Natural killer cell (primary cell): ENCODE measurements at regions not wholly inside any gene's neighbourhood (a gene's known extent, or its start where the extent isn't known, plus 50 kb on each side); places are given as distances from the start of the nearest gene placed in this dataset.

Experiments used
- ATAC-seq, 3 donors: fragments of 150-1000 bp in 2 of 3; fragments of 200-7000 bp in 1 of 3; cut with Tn5 transposase; 1 replicate in 1 of 3; 2 replicates in 2 of 3; pipeline ENCODE4 v1.10.0; 2021; ENCODE audit warnings: mild to moderate bottlenecking in 2 of 3, moderate library complexity in 2 of 3
- DNase-seq, 2 donors: peaks; one replicate each; pipeline versions ENCODE4 v3.0.0 to v3.0.0-alpha.2; 2013 to 2021; ENCODE audit warnings: mixed read lengths in 1 of 2
- H3K27ac ChIP-seq: one replicate; pipeline ENCODE4 v1.5.1; 2013; ENCODE audit warnings: mild to moderate bottlenecking, low read length
- H3K27me3 ChIP-seq: one replicate; pipeline ENCODE4 v1.6.1; 2013; ENCODE audit warnings: low read length; ENCODE audit not compliant: control insufficient read depth, insufficient read depth
- H3K36me3 ChIP-seq: one replicate; pipeline ENCODE4 v1.6.1; 2013; ENCODE audit warnings: low read length; ENCODE audit not compliant: control insufficient read depth, insufficient read depth
- H3K4me1 ChIP-seq: one replicate; pipeline ENCODE4 v1.6.1; 2013; ENCODE audit warnings: low read length; ENCODE audit not compliant: control insufficient read depth, insufficient read depth
- H3K4me3 ChIP-seq: one replicate; pipeline ENCODE4 v1.5.1; 2013; ENCODE audit warnings: low read length
- H3K9me3 ChIP-seq: one replicate; pipeline ENCODE4 v1.6.1; 2013; ENCODE audit warnings: low read length; ENCODE audit not compliant: control insufficient read depth, insufficient read depth
- H3K27ac Mint-ChIP-seq, 2 donors: one replicate each; pipeline ENCODE4 v1.8.0; 2022; ENCODE audit warnings: mild to moderate bottlenecking in 2 of 2, mixed read lengths in 2 of 2, moderate library complexity in 1 of 2
- H3K27me3 Mint-ChIP-seq, 2 donors: one replicate each; pipeline ENCODE4 v1.8.0; 2022; ENCODE audit warnings: low read depth in 2 of 2, mixed read lengths in 2 of 2
- H3K36me3 Mint-ChIP-seq: one replicate; pipeline ENCODE4 v1.8.0; 2022; ENCODE audit warnings: mixed read lengths
- H3K4me1 Mint-ChIP-seq, 2 donors: one replicate each; pipeline ENCODE4 v1.8.0; 2022; ENCODE audit warnings: mixed read lengths in 2 of 2
- H3K4me3 Mint-ChIP-seq: one replicate; pipeline ENCODE4 v1.8.0; 2022; ENCODE audit warnings: mild to moderate bottlenecking, moderate library complexity, mixed read lengths
- H3K9me3 Mint-ChIP-seq, 2 donors: one replicate each; pipeline ENCODE4 v1.8.0; 2022; ENCODE audit warnings: mixed read lengths in 2 of 2
- CTCF ChIP-seq: fragments of 200-600 bp; IDR thresholded peaks from one replicate; pipeline ENCODE4 v1.8.0; 2022; ENCODE audit warnings: antibody characterized with exemption
- WGBS: methylation state at CpG from one replicate; pipeline ENCODE4 v1.1.7; 2013; ENCODE audit warnings: missing lambda C conversion rate; ENCODE audit not compliant: insufficient coverage; 5-methylcytosine and 5-hydroxymethylcytosine counted together
- intact Hi-C: fragments of 100-400 bp; cut with micrococcal nuclease; formaldehyde crosslinking; loops from one replicate; pipeline ENCODE4 v1.14.2; 2022

- Histone ChIP-seq H3K4me3 (no peak overlapping the region), H3K27me3 (no peaks in the 10 kb centered on the region), H3K27ac (no peak overlapping the region), H3K36me3 (no peaks in the 10 kb centered on the region), H3K4me1 (no peaks in the 10 kb centered on the region), H3K9me3 (no peaks in the 10 kb centered on the region)
- Mint-ChIP-seq H3K36me3 (no peaks in the 10 kb centered on the region), H3K9me3 (peaks cover 8 to 14% of the 10 kb centered on the region in 2 donors), H3K4me1 (no peaks in the 10 kb centered on the region), H3K27ac (no peak overlapping the region), H3K27me3 (no peaks in the 10 kb centered on the region), H3K4me3 (no peak overlapping the region)
- intact Hi-C loops: no loop called here
- 91% methylated on average over 2 of the region's 3 CpGs for WGBS
- no peak for TF ChIP-seq CTCF
- DNase-seq (no peak), ATAC-seq (no peak)
These were observed 374.4 kb upstream of the PRMT6 start for GRCh38 chr1:106681939-106682522.

- no peak for ATAC-seq
- no peak overlapping the region for H3K27ac ChIP-seq
- H3K36me3 ChIP-seq: no peaks in the 10 kb centered on the region
- intact Hi-C loops: no loop called here
- H3K4me1 ChIP-seq: no peaks in the 10 kb centered on the region
- H3K27ac Mint-ChIP-seq: no peak overlapping the region
- no peak for TF ChIP-seq CTCF
- H3K4me3 ChIP-seq: no peak overlapping the region
- H3K27me3 ChIP-seq: no peaks in the 10 kb centered on the region
- peaks cover 14 to 18% of the 10 kb centered on the region in 2 donors for H3K9me3 Mint-ChIP-seq
- H3K9me3 ChIP-seq: no peaks in the 10 kb centered on the region
- H3K4me1 Mint-ChIP-seq: no peaks in the 10 kb centered on the region
- H3K4me3 Mint-ChIP-seq: no peak overlapping the region
- H3K36me3 Mint-ChIP-seq: no peaks in the 10 kb centered on the region
- DNase-seq: no peak
- WGBS: 91% methylated on average over 2 of the region's 3 CpGs
- no peaks in the 10 kb centered on the region for H3K27me3 Mint-ChIP-seq
These were observed 368.0 kb upstream of the PRMT6 start for GRCh38 chr1:106688446-106688845.

GRCh38 chr1:106698660-106699059 is 357.8 kb upstream of the PRMT6 start:
- Histone ChIP-seq H3K27me3 (no peaks in the 10 kb centered on the region), H3K9me3 (no peaks in the 10 kb centered on the region), H3K4me3 (no peak overlapping the region), H3K27ac (no peak overlapping the region), H3K36me3 (no peaks in the 10 kb centered on the region), H3K4me1 (no peaks in the 10 kb centered on the region)
- ATAC-seq (no peak), DNase-seq (no peak)
- Mint-ChIP-seq H3K4me3 (no peak overlapping the region), H3K27ac (no peak overlapping the region), H3K27me3 (no peaks in the 10 kb centered on the region), H3K4me1 (no peaks in the 10 kb centered on the region), H3K9me3 (peaks cover 19 to 20% of the 10 kb centered on the region in 2 donors), H3K36me3 (no peaks in the 10 kb centered on the region)
- intact Hi-C loops: no loop called here
- TF ChIP-seq CTCF: no peak

- Mint-ChIP-seq H3K27ac (no peak overlapping the region), H3K36me3 (no peaks in the 10 kb centered on the region), H3K27me3 (no peaks in the 10 kb centered on the region), H3K4me1 (no peaks in the 10 kb centered on the region), H3K4me3 (no peak overlapping the region), H3K9me3 (peaks cover 19 to 23% of the 10 kb centered on the region in 2 donors)
- Histone ChIP-seq H3K27ac (no peak overlapping the region), H3K4me3 (no peak overlapping the region), H3K36me3 (no peaks in the 10 kb centered on the region), H3K4me1 (no peaks in the 10 kb centered on the region), H3K27me3 (no peaks in the 10 kb centered on the region), H3K9me3 (no peaks in the 10 kb centered on the region)
- no peak for ATAC-seq
- DNase-seq: no peak
- TF ChIP-seq CTCF: no peak
- intact Hi-C loops: no loop called here
These were observed 357.0 kb upstream of the PRMT6 start for GRCh38 chr1:106699433-106699832.
